ENCODE measurements at regions not wholly inside any gene's neighbourhood (a gene's known extent, or its start where the extent isn't known, plus 50 kb on each side); places are given as distances from the start of the nearest gene placed in this dataset.
A peak's percentile ranks its signal among the peaks of the same experiment; 100 is the strongest.

GRCh38 chr1:235035928-235036327, 92.7 kb downstream of the TOMM20 start:
- no peak for DNase-seq (ENCODE audit: extremely low read depth in 1 of 4, low spot score in 3 of 4)
- Histone ChIP-seq H3K36me3 (ENCODE audit: control insufficient read depth, insufficient read depth, low read length) (no peaks in the 10 kb centered on the region), H3K9me1 (ENCODE audit: control insufficient read depth, insufficient read depth, low read length) (no peaks in the 10 kb centered on the region), H3K9ac (ENCODE audit: insufficient read depth in 1 of 2, low read depth in 2 of 2, low read length in 2 of 2) (no peak overlapping the region), H3K27ac (ENCODE audit: extremely low read depth, low read depth, low read length) (no peak overlapping the region), H3K4me2 (ENCODE audit: insufficient read depth, low read length) (no peak overlapping the region), H3K79me2 (ENCODE audit: control insufficient read depth, insufficient read depth, low read length) (no peaks in the 10 kb centered on the region), H3K4me3 (no peak overlapping the region), H3K4me1 (replicated peaks in 1 of 2; ENCODE audit: control insufficient read depth in 2 of 2, insufficient read depth in 2 of 2, low read length in 2 of 2) (no peaks in the 10 kb centered on the region), H3K9me3 (replicated peaks; ENCODE audit: control insufficient read depth, insufficient read depth, low read depth, low read length) (no peaks in the 10 kb centered on the region), H3K27me3 (ENCODE audit: control insufficient read depth in 2 of 2, insufficient read depth in 2 of 2, low read length in 2 of 2) (no peaks in the 10 kb centered on the region), H2AFZ (ENCODE audit: low read depth, low read length) (no peak overlapping the region), H4K20me1 (replicated peaks; ENCODE audit: control insufficient read depth, insufficient read depth, low read length) (no peaks in the 10 kb centered on the region)
- POLR2A ChIA-PET: interaction anchor here (1.4 kb wide), 1 partner anchor 14 kb away, joined by 3 read pairs; no protein-coding TSS in a partner anchor
- WGBS (ENCODE audit: insufficient coverage, low coverage, missing lambda C conversion rate): 19% methylated on average over 2 of the region's 2 CpGs
- BruUV-seq (replicated peaks): no TSS peak
- CTCF ChIA-PET (ENCODE audit: low intra/inter-chr PET ratio): no interaction called here
- no peak for FAIRE-seq
- in situ Hi-C loops (cut with MboI): no loop called here
- no peak for ATAC-seq
- TF ChIP-seq GTF2E2 (tag; IDR thresholded peaks at IDR 0.05) (no peak), ZNF354B (CRISPR knock-in tag; IDR thresholded peaks at IDR 0.05) (no peak), ZNF717 (CRISPR knock-in tag; IDR thresholded peaks at IDR 0.05) (no peak), ZNF121 (CRISPR knock-in tag; conservative IDR thresholded peaks at IDR 0.05) (peak; percentile 89), FOS (IDR thresholded peaks at IDR 0.05; ENCODE audit: extremely low read depth, insufficient read length) (no peak), ZBTB1 (CRISPR knock-in tag; IDR thresholded peaks at IDR 0.05; ENCODE audit: borderline replicate concordance, low read depth) (no peak)
- intact Hi-C loops (cut with micrococcal nuclease): no loop called here

GRCh38 chr1:235030919-235031596, 97.6 kb downstream of the TOMM20 start:
- CTCF ChIA-PET (ENCODE audit: low intra/inter-chr PET ratio): no interaction called here
- H3K27ac ChIP-seq (ENCODE audit: extremely low read depth, low read depth, low read length): no peak overlapping the region
- no peak overlapping the region for H3K4me2 ChIP-seq (ENCODE audit: insufficient read depth, low read length)
- H3K36me3 ChIP-seq (ENCODE audit: control insufficient read depth, insufficient read depth, low read length): no peaks in the 10 kb centered on the region
- peaks cover 4% of the 10 kb centered on the region; the same call in 1 of the 2 replicates for H3K9me3 ChIP-seq (replicated peaks; ENCODE audit: control insufficient read depth, insufficient read depth, low read depth, low read length)
- H3K9ac ChIP-seq (ENCODE audit: insufficient read depth in 1 of 2, low read depth in 2 of 2, low read length in 2 of 2): no peak overlapping the region
- H3K9me1 ChIP-seq (ENCODE audit: control insufficient read depth, insufficient read depth, low read length): no peaks in the 10 kb centered on the region
- no TSS peak for BruUV-seq (replicated peaks)
- in situ Hi-C loops (cut with MboI) (no loop called here), intact Hi-C loops (cut with micrococcal nuclease) (no loop called here)
- POLR2A ChIA-PET: interaction anchor here (1.0 to 1.3 kb wide), 2 partner anchors 17 to 23 kb away, joined by 3 read pairs; no protein-coding TSS in a partner anchor
- H2AFZ ChIP-seq (ENCODE audit: low read depth, low read length): no peak overlapping the region
- H3K4me3 ChIP-seq: no peak overlapping the region
- H3K27me3 ChIP-seq (ENCODE audit: control insufficient read depth in 2 of 2, insufficient read depth in 2 of 2, low read length in 2 of 2): no peaks in the 10 kb centered on the region
- ATAC-seq (no peak), DNase-seq (ENCODE audit: extremely low read depth in 1 of 4, low spot score in 3 of 4) (no peak), FAIRE-seq (no peak)
- no peaks in the 10 kb centered on the region for H3K79me2 ChIP-seq (ENCODE audit: control insufficient read depth, insufficient read depth, low read length)
- no peaks in the 10 kb centered on the region for H4K20me1 ChIP-seq (replicated peaks; ENCODE audit: control insufficient read depth, insufficient read depth, low read length)
- WGBS (ENCODE audit: insufficient coverage, low coverage, missing lambda C conversion rate): 57% methylated on average over 6 of the region's 7 CpGs
- H3K4me1 ChIP-seq (replicated peaks in 1 of 2; ENCODE audit: control insufficient read depth in 2 of 2, insufficient read depth in 2 of 2, low read length in 2 of 2): no peaks in the 10 kb centered on the region
- no peak for TF ChIP-seq RAD21 (CRISPR knock-in tag; conservative IDR thresholded peaks at IDR 0.05 in 1 of 2, IDR thresholded peaks at IDR 0.05 in 1 of 2)
- no peak for TF ChIP-seq MYC (IDR thresholded peaks at IDR 0.05; ENCODE audit: low read depth, low read length)
- no peak for TF ChIP-seq MYC (CRISPR knock-in tag; IDR thresholded peaks at IDR 0.05; ENCODE audit: borderline replicate concordance, low read depth)
- no peak for TF ChIP-seq ZNF444 (CRISPR knock-in tag; IDR thresholded peaks at IDR 0.05)
- TF ChIP-seq RFX5 (IDR thresholded peaks at IDR 0.05; ENCODE audit: low read depth, low read length): no peak
- no peak for TF ChIP-seq ARHGAP35 (IDR thresholded peaks at IDR 0.05; ENCODE audit: partially characterized antibody)
- TF ChIP-seq C11orf30 (IDR thresholded peaks at IDR 0.05; ENCODE audit: low read depth): peak; percentile 65; the same call in 1 of the 2 replicates
- TF ChIP-seq ZNF316 (IDR thresholded peaks at IDR 0.05): peak; percentile 71
- no peak for TF ChIP-seq HES1 (IDR thresholded peaks at IDR 0.05; ENCODE audit: low read depth)
- no peak for TF ChIP-seq ZBTB1 (CRISPR knock-in tag; IDR thresholded peaks at IDR 0.05; ENCODE audit: borderline replicate concordance, low read depth)
- no peak for TF ChIP-seq DDX20 (tag; IDR thresholded peaks at IDR 0.05; ENCODE audit: low read depth)
- TF ChIP-seq STAT5A (IDR thresholded peaks at IDR 0.05; ENCODE audit: borderline replicate concordance, low read length): no peak
- TF ChIP-seq KAT8 (IDR thresholded peaks at IDR 0.05; ENCODE audit: low read depth): no peak

Data from K562 (cell line).